Effector memory CD4-positive, alpha-beta T cell (primary cell): ENCODE measurements at regions not wholly inside any gene's neighbourhood (a gene's known extent, or its start where the extent isn't known, plus 50 kb on each side); places are given as distances from the start of the nearest gene placed in this dataset.

Source experiments
- DNase-seq, 3 donors: peaks; one replicate each; pipeline ENCODE4 v3.0.0-alpha.2; 2020
- H3K27ac ChIP-seq: 2 replicates; pipeline ENCODE4 v1.7.0; 2013; ENCODE audit warnings: mild to moderate bottlenecking, low read length, moderate library complexity; ENCODE audit not compliant: insufficient read depth, poor library complexity, severe bottlenecking
- H3K27me3 ChIP-seq: replicated peaks from 2 replicates; pipeline ENCODE4 v1.7.0; 2013; ENCODE audit warnings: mild to moderate bottlenecking, low read length; ENCODE audit not compliant: insufficient read depth, control insufficient read depth, poor library complexity, severe bottlenecking
- H3K36me3 ChIP-seq: 2 replicates; pipeline ENCODE4 v1.7.0; 2013; ENCODE audit warnings: mild to moderate bottlenecking, low read length, moderate library complexity; ENCODE audit not compliant: control insufficient read depth, insufficient read depth
- H3K4me1 ChIP-seq: 2 replicates; pipeline ENCODE4 v1.7.0; 2013; ENCODE audit warnings: low read length, mild to moderate bottlenecking; ENCODE audit not compliant: control insufficient read depth, insufficient read depth, poor library complexity, severe bottlenecking
- H3K4me3 ChIP-seq: 2 replicates; pipeline ENCODE4 v1.7.0; 2013; ENCODE audit warnings: low read length, low read depth, mild to moderate bottlenecking; ENCODE audit not compliant: insufficient read depth, poor library complexity, severe bottlenecking
- H3K9me3 ChIP-seq: 2 replicates; pipeline ENCODE4 v1.7.0; 2013; ENCODE audit warnings: mild to moderate bottlenecking, low read length, moderate library complexity; ENCODE audit not compliant: control insufficient read depth

- no peaks in the 10 kb centered on the region for H3K27me3 ChIP-seq
- no peaks in the 10 kb centered on the region for H3K9me3 ChIP-seq
- no peak for DNase-seq
- no peak overlapping the region for H3K4me3 ChIP-seq
- no peak overlapping the region for H3K27ac ChIP-seq
- no peaks in the 10 kb centered on the region for H3K36me3 ChIP-seq
- no peaks in the 10 kb centered on the region for H3K4me1 ChIP-seq
Measured at GRCh38 chr20:58054780-58055373, 173.6 kb downstream of the ANKRD60 start.

GRCh38 chr20:58054082-58054779, 174.2 kb downstream of the ANKRD60 start:
- no peak for DNase-seq
- Histone ChIP-seq H3K4me3 (no peak overlapping the region), H3K4me1 (no peaks in the 10 kb centered on the region), H3K9me3 (no peaks in the 10 kb centered on the region), H3K36me3 (no peaks in the 10 kb centered on the region), H3K27ac (no peak overlapping the region), H3K27me3 (no peaks in the 10 kb centered on the region)

GRCh38 chr20:58053391-58054055, 174.9 kb downstream of the ANKRD60 start:
- Histone ChIP-seq H3K9me3 (no peaks in the 10 kb centered on the region), H3K36me3 (no peaks in the 10 kb centered on the region), H3K27me3 (no peaks in the 10 kb centered on the region), H3K4me1 (no peaks in the 10 kb centered on the region), H3K27ac (no peak overlapping the region), H3K4me3 (no peak overlapping the region)
- DNase-seq, result no peak

GRCh38 chr20:58051367-58051766, 177.1 kb downstream of the ANKRD60 start:
- Histone ChIP-seq H3K36me3 (no peaks in the 10 kb centered on the region), H3K9me3 (no peaks in the 10 kb centered on the region), H3K27ac (no peak overlapping the region), H3K27me3 (peaks cover 9% of the 10 kb centered on the region), H3K4me1 (no peaks in the 10 kb centered on the region), H3K4me3 (no peak overlapping the region)
- no peak for DNase-seq

- no peak for DNase-seq
- no peaks in the 10 kb centered on the region for H3K36me3 ChIP-seq
- no peaks in the 10 kb centered on the region for H3K4me1 ChIP-seq
- no peak overlapping the region for H3K4me3 ChIP-seq
- H3K9me3 ChIP-seq, result no peaks in the 10 kb centered on the region
- peaks cover 9% of the 10 kb centered on the region for H3K27me3 ChIP-seq
- no peak overlapping the region for H3K27ac ChIP-seq
Measured at GRCh38 chr20:58048096-58048702, 180.3 kb downstream of the ANKRD60 start.

- no peak for DNase-seq
Measured at GRCh38 chr20:58046311-58046710, 182.1 kb downstream of the ANKRD60 start.

GRCh38 chr20:58045579-58045978, 182.9 kb downstream of the ANKRD60 start:
- H3K4me3 ChIP-seq, result no peak overlapping the region
- DNase-seq, result no peak
- peaks cover 9% of the 10 kb centered on the region for H3K27me3 ChIP-seq
- H3K27ac ChIP-seq, result no peak overlapping the region
- H3K4me1 ChIP-seq, result no peaks in the 10 kb centered on the region
- no peaks in the 10 kb centered on the region for H3K9me3 ChIP-seq
- H3K36me3 ChIP-seq, result no peaks in the 10 kb centered on the region

More at GRCh38 chr20:58046311-58046710, 182.1 kb downstream of the ANKRD60 start:
- H3K27ac ChIP-seq, result no peak overlapping the region
- H3K4me3 ChIP-seq, result no peak overlapping the region
- H3K4me1 ChIP-seq, result no peaks in the 10 kb centered on the region
- peaks cover 9% of the 10 kb centered on the region for H3K27me3 ChIP-seq
- H3K36me3 ChIP-seq, result no peaks in the 10 kb centered on the region
- no peaks in the 10 kb centered on the region for H3K9me3 ChIP-seq

GRCh38 chr20:58044931-58045555, 183.4 kb downstream of the ANKRD60 start:
- no peaks in the 10 kb centered on the region for H3K36me3 ChIP-seq
- H3K27me3 ChIP-seq, result peaks cover 9% of the 10 kb centered on the region
- no peak for DNase-seq

GRCh38 chr20:58044286-58044685, 184.2 kb downstream of the ANKRD60 start:
- H3K9me3 ChIP-seq, result no peaks in the 10 kb centered on the region
- H3K27me3 ChIP-seq, result peaks cover 9% of the 10 kb centered on the region
- H3K4me1 ChIP-seq, result no peaks in the 10 kb centered on the region
- no peaks in the 10 kb centered on the region for H3K36me3 ChIP-seq
- DNase-seq, result no peak
- H3K27ac ChIP-seq, result no peak overlapping the region
- no peak overlapping the region for H3K4me3 ChIP-seq

More at GRCh38 chr20:58044931-58045555, 183.4 kb downstream of the ANKRD60 start:
- no peak overlapping the region for H3K27ac ChIP-seq
- H3K4me1 ChIP-seq, result no peaks in the 10 kb centered on the region
- H3K9me3 ChIP-seq, result no peaks in the 10 kb centered on the region
- no peak overlapping the region for H3K4me3 ChIP-seq
